ENCODE measurements at regions not wholly inside any gene's neighbourhood (a gene's known extent, or its start where the extent isn't known, plus 50 kb on each side); places are given as distances from the start of the nearest gene placed in this dataset.

- 44 to 55% methylated on average over 4 to 5 of the region's 5 CpGs for WGBS, 2 donors (ENCODE audit: low coverage in 1 of 2)
- H3K4me3 ChIP-seq, result no peak overlapping the region
- no peak for TF ChIP-seq POLR2AphosphoS5 (IDR thresholded peaks at IDR 0.05)
- no peak for TF ChIP-seq CTCF (IDR thresholded peaks at IDR 0.05)
- TF ChIP-seq POLR2A (IDR thresholded peaks at IDR 0.05), result no peak
- TF ChIP-seq EP300 (IDR thresholded peaks at IDR 0.05), result no peak
- H3K27ac ChIP-seq, result no peak overlapping the region
- ATAC-seq, result no peak
- no peaks in the 10 kb centered on the region for H3K9me3 ChIP-seq
- H3K4me1 ChIP-seq, result no peaks in the 10 kb centered on the region
- H3K36me3 ChIP-seq, result no peaks in the 10 kb centered on the region
- H3K27me3 ChIP-seq, result no peaks in the 10 kb centered on the region
These were observed 194.6 kb upstream of the SYT4 start for GRCh38 chr18:43471873-43472272.

- Histone ChIP-seq H3K4me3 (no peak overlapping the region), H3K4me1 (no peaks in the 10 kb centered on the region), H3K27ac (no peak overlapping the region), H3K9me3 (no peaks in the 10 kb centered on the region), H3K36me3 (no peaks in the 10 kb centered on the region), H3K27me3 (no peaks in the 10 kb centered on the region)
- 85% methylated on average over 3 of the region's 3 CpGs; no CpG with 5 or more reads in 1 of the 2 donors for WGBS, 2 donors (ENCODE audit: low coverage in 1 of 2)
- no peak for ATAC-seq
- TF ChIP-seq POLR2A (IDR thresholded peaks at IDR 0.05), result no peak
- no peak for TF ChIP-seq POLR2AphosphoS5 (IDR thresholded peaks at IDR 0.05)
- TF ChIP-seq EP300 (IDR thresholded peaks at IDR 0.05), result no peak
- no peak for TF ChIP-seq CTCF (IDR thresholded peaks at IDR 0.05)
These were observed 203.8 kb upstream of the SYT4 start for GRCh38 chr18:43481069-43481468.

GRCh38 chr18:43482136-43482535, 204.8 kb upstream of the SYT4 start:
- TF ChIP-seq POLR2AphosphoS5 (IDR thresholded peaks at IDR 0.05) (no peak), POLR2A (IDR thresholded peaks at IDR 0.05) (no peak), CTCF (IDR thresholded peaks at IDR 0.05) (no peak), EP300 (IDR thresholded peaks at IDR 0.05) (no peak)
- no peaks in the 10 kb centered on the region for H3K27me3 ChIP-seq
- H3K9me3 ChIP-seq, result no peaks in the 10 kb centered on the region
- WGBS, 2 donors (ENCODE audit: low coverage in 1 of 2), result 80 to 95% methylated on average over 1 to 10 of the region's 14 CpGs
- no peak for ATAC-seq
- no peak overlapping the region for H3K27ac ChIP-seq
- H3K4me3 ChIP-seq, result no peak overlapping the region
- H3K4me1 ChIP-seq, result no peaks in the 10 kb centered on the region
- H3K36me3 ChIP-seq, result no peaks in the 10 kb centered on the region

- Histone ChIP-seq H3K27me3 (no peaks in the 10 kb centered on the region), H3K36me3 (no peaks in the 10 kb centered on the region), H3K9me3 (no peaks in the 10 kb centered on the region), H3K27ac (no peak overlapping the region), H3K4me1 (no peaks in the 10 kb centered on the region), H3K4me3 (no peak overlapping the region)
- no peak for ATAC-seq
- 90 to 94% methylated on average over 2 to 5 of the region's 14 CpGs for WGBS, 2 donors (ENCODE audit: low coverage in 1 of 2)
- TF ChIP-seq POLR2A (IDR thresholded peaks at IDR 0.05), result no peak
- no peak for TF ChIP-seq POLR2AphosphoS5 (IDR thresholded peaks at IDR 0.05)
- TF ChIP-seq CTCF (IDR thresholded peaks at IDR 0.05), result no peak
- TF ChIP-seq EP300 (IDR thresholded peaks at IDR 0.05), result no peak
These were observed 205.3 kb upstream of the SYT4 start for GRCh38 chr18:43482600-43482999.

GRCh38 chr18:43484710-43485109, 207.4 kb upstream of the SYT4 start:
- WGBS, 2 donors (ENCODE audit: low coverage in 1 of 2), result 83 to 88% methylated on average over 1 of the region's 1 CpG
- H3K27me3 ChIP-seq, result no peaks in the 10 kb centered on the region
- no peaks in the 10 kb centered on the region for H3K4me1 ChIP-seq
- H3K27ac ChIP-seq, result no peak overlapping the region
- no peak for ATAC-seq
- TF ChIP-seq EP300 (IDR thresholded peaks at IDR 0.05) (no peak), POLR2AphosphoS5 (IDR thresholded peaks at IDR 0.05) (no peak), CTCF (IDR thresholded peaks at IDR 0.05) (no peak), POLR2A (IDR thresholded peaks at IDR 0.05) (no peak)
- H3K36me3 ChIP-seq, result no peaks in the 10 kb centered on the region
- H3K9me3 ChIP-seq, result no peaks in the 10 kb centered on the region
- H3K4me3 ChIP-seq, result no peak overlapping the region

Measured in gastroesophageal sphincter (tissue), 4 donors.